WI38 (cell line): ENCODE measurements at regions not wholly inside any gene's neighbourhood (a gene's known extent, or its start where the extent isn't known, plus 50 kb on each side); places are given as distances from the start of the nearest gene placed in this dataset.
"Not testable (repeated sequence)": the region's sequence is repeated elsewhere in the genome, so short reads cannot be mapped to it uniquely, and the experiment has no call there.

ENCODE experiments used
- H3K4me3 ChIP-seq: 2 replicates; pipeline ENCODE4 v1.5.1; 2011; ENCODE audit warnings: low read depth, mild to moderate bottlenecking, control low read depth, low read length
- CTCF ChIP-seq: IDR thresholded peaks from 2 replicates; pipeline ENCODE4 v1.5.1; 2012; ENCODE audit warnings: low read depth, mild to moderate bottlenecking, control low read depth, low read length

GRCh38 chr11:28900427-28900826, 792.2 kb downstream of the METTL15 start:
- no peak overlapping the region for H3K4me3 ChIP-seq
- no peak for TF ChIP-seq CTCF

- no peak for TF ChIP-seq CTCF
- no peak overlapping the region for H3K4me3 ChIP-seq
These were observed 791.5 kb downstream of the METTL15 start for GRCh38 chr11:28899706-28900105.

GRCh38 chr11:28890601-28891040, 782.4 kb downstream of the METTL15 start:
- H3K4me3 ChIP-seq = not testable (repeated sequence)

GRCh38 chr11:28887681-28888080, 779.5 kb downstream of the METTL15 start:
- no peak for TF ChIP-seq CTCF
- no peak overlapping the region for H3K4me3 ChIP-seq

GRCh38 chr11:28879869-28880268, 771.7 kb downstream of the METTL15 start:
- H3K4me3 ChIP-seq = no peak overlapping the region
- no peak for TF ChIP-seq CTCF

GRCh38 chr11:28878025-28878424, 769.8 kb downstream of the METTL15 start:
- no peak for TF ChIP-seq CTCF
- no peak overlapping the region for H3K4me3 ChIP-seq

GRCh38 chr11:28877340-28877739, 769.2 kb downstream of the METTL15 start:
- H3K4me3 ChIP-seq = no peak overlapping the region
- no peak for TF ChIP-seq CTCF

GRCh38 chr11:28874706-28875105, 766.5 kb downstream of the METTL15 start:
- no peak overlapping the region for H3K4me3 ChIP-seq
- no peak for TF ChIP-seq CTCF
